GM13976 (cell line): ENCODE measurements at regions not wholly inside any gene's neighbourhood (a gene's known extent, or its start where the extent isn't known, plus 50 kb on each side); places are given as distances from the start of the nearest gene placed in this dataset.
"Not testable (repeated sequence)": the region's sequence is repeated elsewhere in the genome, so short reads cannot be mapped to it uniquely, and the experiment has no call there.

Source experiments
- DNase-seq: peaks from one replicate; pipeline ENCODE4 v3.0.0; 2012; ENCODE audit warnings: low spot score
- in situ Hi-C: fragments of 300-500 bp; cut with MboI; formaldehyde crosslinking; loops from one replicate; pipeline ENCODE4 v1.12.0; 2022; ENCODE audit warnings: low sequenced_read_pairs, mixed read lengths, inconsistent platforms; ENCODE audit not compliant: unreplicated experiment
- TF ChIP-seq, protein P1 (sequence below): IDR thresholded peaks from 2 replicates; pipeline ENCODE4 v1.5.1; 2012; ENCODE audit warnings: borderline replicate concordance, mild to moderate bottlenecking; ENCODE audit not compliant: insufficient read depth; ENCODE audit errors: extremely low read depth, missing control alignments, control extremely low read depth

DNA sequence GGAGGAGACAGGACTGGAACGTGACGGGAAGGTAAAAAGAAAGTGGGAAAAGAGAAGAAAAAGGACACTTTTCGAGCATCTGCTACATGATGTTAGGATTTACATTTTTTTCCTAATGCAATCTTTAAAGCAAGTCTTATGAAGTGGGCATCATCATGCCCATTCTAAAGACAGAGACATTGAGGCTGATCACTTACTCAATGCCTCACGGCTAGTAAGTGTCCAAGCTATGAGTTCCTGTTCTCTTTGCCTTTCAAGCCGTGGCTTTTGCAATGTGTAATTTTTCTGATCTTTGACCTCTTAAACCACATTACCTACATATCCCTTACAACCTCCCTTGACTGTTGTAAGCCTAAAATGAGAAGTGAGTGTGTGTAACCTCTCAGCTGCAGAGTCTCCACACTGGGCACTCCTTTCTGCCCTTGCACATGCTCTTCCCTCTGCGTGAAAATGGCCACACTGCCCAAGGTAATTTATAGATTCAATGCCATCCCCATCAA lies 649.2 kb downstream of the RNF144A start:
- in situ Hi-C loops: no loop called here
- TF ChIP-seq, protein P1, sequence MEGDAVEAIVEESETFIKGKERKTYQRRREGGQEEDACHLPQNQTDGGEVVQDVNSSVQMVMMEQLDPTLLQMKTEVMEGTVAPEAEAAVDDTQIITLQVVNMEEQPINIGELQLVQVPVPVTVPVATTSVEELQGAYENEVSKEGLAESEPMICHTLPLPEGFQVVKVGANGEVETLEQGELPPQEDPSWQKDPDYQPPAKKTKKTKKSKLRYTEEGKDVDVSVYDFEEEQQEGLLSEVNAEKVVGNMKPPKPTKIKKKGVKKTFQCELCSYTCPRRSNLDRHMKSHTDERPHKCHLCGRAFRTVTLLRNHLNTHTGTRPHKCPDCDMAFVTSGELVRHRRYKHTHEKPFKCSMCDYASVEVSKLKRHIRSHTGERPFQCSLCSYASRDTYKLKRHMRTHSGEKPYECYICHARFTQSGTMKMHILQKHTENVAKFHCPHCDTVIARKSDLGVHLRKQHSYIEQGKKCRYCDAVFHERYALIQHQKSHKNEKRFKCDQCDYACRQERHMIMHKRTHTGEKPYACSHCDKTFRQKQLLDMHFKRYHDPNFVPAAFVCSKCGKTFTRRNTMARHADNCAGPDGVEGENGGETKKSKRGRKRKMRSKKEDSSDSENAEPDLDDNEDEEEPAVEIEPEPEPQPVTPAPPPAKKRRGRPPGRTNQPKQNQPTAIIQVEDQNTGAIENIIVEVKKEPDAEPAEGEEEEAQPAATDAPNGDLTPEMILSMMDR: no peak
- no peak for DNase-seq

DNA sequence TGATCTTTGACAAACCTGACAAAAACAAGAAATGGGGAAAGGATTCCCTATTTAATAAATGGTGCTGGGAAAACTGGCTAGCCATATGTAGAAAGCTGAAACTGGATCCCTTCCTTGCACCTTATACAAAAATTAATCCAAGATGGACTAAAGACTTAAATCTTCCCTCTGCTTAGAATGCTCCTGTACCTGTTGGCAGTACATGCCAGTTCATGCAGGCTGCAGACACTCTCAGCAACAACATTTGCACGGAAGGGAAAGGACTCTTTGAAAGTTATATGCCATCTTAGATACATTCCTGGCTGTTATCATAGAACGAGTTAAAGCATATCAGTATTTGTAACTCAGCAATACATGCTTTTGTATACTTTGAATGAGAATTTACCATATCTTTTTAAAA lies 649.9 kb downstream of the RNF144A start:
- DNase-seq, in situ Hi-C loops: not testable (repeated sequence)

DNA sequence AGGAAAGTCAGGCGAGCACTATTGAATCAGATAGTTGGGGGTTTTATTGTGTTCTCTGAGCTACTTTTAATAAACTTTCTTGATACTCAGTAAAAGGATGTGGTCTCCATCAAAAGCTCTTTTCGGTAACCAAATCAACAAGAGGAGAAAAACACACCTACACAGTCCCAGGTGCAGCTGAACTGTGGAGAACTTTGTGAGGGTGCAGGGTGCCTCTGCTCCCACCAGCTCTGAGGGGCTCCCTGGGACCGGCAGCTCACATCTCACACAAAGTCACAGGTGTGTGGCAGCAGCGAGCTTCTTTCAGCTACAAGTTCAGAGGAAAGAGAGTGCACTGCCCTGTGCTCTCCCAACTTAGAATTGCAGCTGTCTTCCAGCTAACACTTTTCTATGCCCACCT lies 650.4 kb downstream of the RNF144A start:
- in situ Hi-C loops: no loop called here
- DNase-seq: peak; percentile 16
- TF ChIP-seq, protein P1: no peak

DNA sequence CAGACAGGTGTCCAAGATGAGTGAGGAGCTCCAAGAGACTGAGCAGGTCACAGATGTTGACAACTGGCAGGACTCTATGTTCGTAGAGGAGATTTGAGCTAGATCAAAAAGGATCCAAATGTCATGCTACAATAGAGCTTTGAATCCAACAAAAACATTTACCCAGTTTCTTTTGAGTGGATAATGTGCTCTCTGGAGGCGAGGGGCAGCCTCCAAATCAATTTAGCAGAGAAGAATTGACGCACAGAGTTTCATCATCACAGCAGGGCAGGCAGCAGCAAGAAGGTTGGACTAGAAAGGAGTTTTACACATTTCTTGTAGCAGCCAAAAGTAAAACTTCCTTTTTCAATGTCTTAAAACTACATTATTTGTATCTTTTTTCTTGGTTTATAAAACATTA lies 653.0 kb downstream of the RNF144A start:
- in situ Hi-C loops: no loop called here
- TF ChIP-seq, protein P1: no peak
- DNase-seq: no peak

DNA sequence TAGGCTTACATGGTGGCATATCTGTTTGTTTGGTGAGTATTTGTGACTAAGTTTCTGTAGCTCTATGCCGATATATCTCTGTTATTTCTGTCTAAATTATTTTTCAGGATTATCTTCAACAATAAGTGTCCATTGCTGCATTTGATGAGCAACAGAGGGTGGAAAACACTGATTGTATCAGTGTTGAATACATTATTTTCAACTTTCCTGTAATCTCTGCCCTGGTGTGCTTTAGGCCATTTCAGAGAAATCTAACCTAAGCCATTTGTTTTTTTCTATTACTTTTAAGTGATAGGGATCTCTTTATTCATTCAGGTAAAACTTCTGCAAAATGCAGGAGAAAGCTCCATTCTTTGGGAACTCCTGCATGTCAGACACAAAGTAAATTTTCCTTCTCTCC lies 654.5 kb downstream of the RNF144A start:
- in situ Hi-C loops: no loop called here

DNA sequence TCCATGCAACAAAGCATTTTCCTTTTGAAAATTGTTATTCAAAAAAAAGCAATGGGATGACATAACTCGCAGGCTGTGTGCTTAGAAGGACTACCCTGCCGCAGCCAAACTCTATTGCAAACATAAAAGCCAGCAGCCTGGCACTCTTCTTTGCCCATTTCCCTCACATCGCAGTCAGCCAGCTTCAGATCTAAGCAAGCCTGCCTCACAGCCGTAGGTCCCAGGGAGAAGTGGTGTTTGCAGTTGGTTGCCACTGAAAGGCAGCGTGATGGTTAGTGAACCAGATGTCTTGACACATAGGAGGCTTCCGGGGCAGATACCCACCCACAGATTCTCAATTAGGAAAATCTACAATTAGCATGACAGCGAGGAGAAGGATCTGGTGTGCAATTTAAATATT lies 655.2 kb downstream of the RNF144A start:
- in situ Hi-C loops: no loop called here
- DNase-seq: no peak

More for the DNA sequence above, 654.5 kb downstream of the RNF144A start:
- DNase-seq: no peak
- TF ChIP-seq, protein P1: no peak

DNA sequence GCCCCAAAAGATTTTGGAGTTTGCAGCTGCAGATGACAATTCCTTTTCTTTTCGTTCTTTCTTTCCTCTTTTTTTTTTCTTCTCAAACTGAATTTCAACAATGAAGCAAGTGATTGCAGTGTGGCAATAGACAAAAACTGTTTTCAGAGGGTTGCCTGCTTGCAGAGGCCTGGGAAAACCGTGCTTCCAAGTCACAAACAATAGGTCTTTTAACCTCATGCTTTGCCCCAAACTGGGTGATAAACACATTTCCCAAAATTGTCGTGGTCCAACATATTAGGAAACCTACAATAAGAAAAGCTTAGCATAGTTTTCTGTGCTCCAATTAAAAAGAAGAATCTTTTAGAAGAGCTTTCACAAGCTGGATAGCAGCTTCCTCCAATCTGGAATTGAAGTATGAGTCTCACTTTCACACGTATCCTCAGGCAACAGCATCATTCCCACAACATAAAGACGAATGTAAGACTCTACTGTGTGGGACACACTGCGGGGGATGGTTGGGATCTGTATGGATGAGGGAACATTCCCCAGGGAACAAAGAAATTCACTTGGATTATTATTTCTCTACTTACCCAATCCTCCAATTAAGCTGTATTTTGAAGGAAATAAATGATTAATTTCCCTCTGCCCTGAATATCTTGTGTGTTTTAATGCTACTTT lies 656.1 kb downstream of the RNF144A start:
- in situ Hi-C loops: no loop called here
- no peak for DNase-seq
- TF ChIP-seq, protein P1: no peak

More for the DNA sequence above, 655.2 kb downstream of the RNF144A start:
- TF ChIP-seq, protein P1: no peak
